GM23248 (cell line): ENCODE measurements at regions not wholly inside any gene's neighbourhood (a gene's known extent, or its start where the extent isn't known, plus 50 kb on each side); places are given as distances from the start of the nearest gene placed in this dataset.
A peak's percentile ranks its signal among the peaks of the same experiment; 100 is the strongest.

Experiments
- DNase-seq: peaks from one replicate; pipeline ENCODE4 v3.0.0-alpha.2; 2015
- H2AFZ ChIP-seq: fragments of 200-600 bp; sonication (generic); 2 replicates; pipeline ENCODE4 v1.6.1; 2016; ENCODE audit warnings: antibody characterized with exemption
- H3F3A ChIP-seq: fragments of 200-600 bp; sonication (generic); 2 replicates; pipeline ENCODE4 v1.6.1; 2016; ENCODE audit warnings: mild to moderate bottlenecking, antibody characterized with exemption, mixed run types; ENCODE audit not compliant: insufficient read depth
- H3K27ac ChIP-seq: fragments of 200-600 bp; sonication (generic); 2 replicates; pipeline ENCODE4 v1.5.1; 2016; ENCODE audit warnings: mild to moderate bottlenecking
- H3K27me3 ChIP-seq: fragments of 200-600 bp; sonication (generic); replicated peaks from 2 replicates; pipeline ENCODE4 v1.6.1; 2016; ENCODE audit warnings: mild to moderate bottlenecking; ENCODE audit not compliant: insufficient read depth
- H3K36me3 ChIP-seq: fragments of 200-600 bp; sonication (generic); 2 replicates; pipeline ENCODE4 v1.6.1; 2016; ENCODE audit warnings: low read depth, mild to moderate bottlenecking
- H3K4me1 ChIP-seq: fragments of 200-600 bp; sonication (generic); 2 replicates; pipeline ENCODE4 v1.6.1; 2016; ENCODE audit warnings: mild to moderate bottlenecking; ENCODE audit not compliant: insufficient read depth
- H3K4me2 ChIP-seq: fragments of 200-600 bp; sonication (generic); one replicate; pipeline ENCODE4 v1.6.1; 2016; ENCODE audit warnings: mild to moderate bottlenecking; ENCODE audit not compliant: unreplicated experiment
- H3K4me3 ChIP-seq: fragments of 200-600 bp; sonication (generic); 2 replicates; pipeline ENCODE4 v1.5.1; 2016; ENCODE audit warnings: mild to moderate bottlenecking
- H3K79me2 ChIP-seq: fragments of 200-600 bp; sonication (generic); 2 replicates; pipeline ENCODE4 v1.6.1; 2016; ENCODE audit warnings: mild to moderate bottlenecking; ENCODE audit not compliant: insufficient read depth
- H3K9ac ChIP-seq: fragments of 200-600 bp; sonication (generic); 2 replicates; pipeline ENCODE4 v1.6.1; 2016; ENCODE audit warnings: mild to moderate bottlenecking
- H3K9me2 ChIP-seq: fragments of 200-600 bp; sonication (generic); 2 replicates; pipeline ENCODE4 v1.6.1; 2016; ENCODE audit warnings: mixed run types, mild to moderate bottlenecking, moderate library complexity; ENCODE audit not compliant: insufficient read depth
- H3K9me3 ChIP-seq: fragments of 200-600 bp; sonication (generic); one replicate; pipeline ENCODE4 v1.6.1; 2017; ENCODE audit warnings: low read depth
- H4K20me1 ChIP-seq: fragments of 200-600 bp; sonication (generic); 2 replicates; pipeline ENCODE4 v1.6.0; 2016; ENCODE audit not compliant: insufficient read depth
- EZH2 ChIP-seq: fragments of 200-600 bp; sonication (generic); IDR thresholded peaks from 2 replicates; pipeline ENCODE4 v1.6.1; 2018; ENCODE audit warnings: antibody characterized with exemption, mild to moderate bottlenecking; ENCODE audit not compliant: insufficient read depth, poor library complexity, severe bottlenecking
- EZH2phosphoT487 ChIP-seq: fragments of 200-600 bp; sonication (generic); IDR thresholded peaks from 2 replicates; pipeline ENCODE4 v1.6.1; 2018; ENCODE audit warnings: antibody characterized with exemption, moderate library complexity, mild to moderate bottlenecking, low read depth; ENCODE audit not compliant: insufficient read depth
- WGBS, 2 experiments: methylation state at CpG; one replicate each; pipeline ENCODE4 v1.1.6; 2015 to 2017; ENCODE audit warnings: low lambda C conversion rate in 2 of 2, low coverage in 1 of 2; ENCODE audit errors: missing lambda C conversion rate in 2 of 2; 5-methylcytosine and 5-hydroxymethylcytosine counted together
- in situ Hi-C: fragments of 300-500 bp; cut with MboI; formaldehyde crosslinking; loops from 2 replicates; pipeline ENCODE4 v1.15.0; 2020

DNA sequence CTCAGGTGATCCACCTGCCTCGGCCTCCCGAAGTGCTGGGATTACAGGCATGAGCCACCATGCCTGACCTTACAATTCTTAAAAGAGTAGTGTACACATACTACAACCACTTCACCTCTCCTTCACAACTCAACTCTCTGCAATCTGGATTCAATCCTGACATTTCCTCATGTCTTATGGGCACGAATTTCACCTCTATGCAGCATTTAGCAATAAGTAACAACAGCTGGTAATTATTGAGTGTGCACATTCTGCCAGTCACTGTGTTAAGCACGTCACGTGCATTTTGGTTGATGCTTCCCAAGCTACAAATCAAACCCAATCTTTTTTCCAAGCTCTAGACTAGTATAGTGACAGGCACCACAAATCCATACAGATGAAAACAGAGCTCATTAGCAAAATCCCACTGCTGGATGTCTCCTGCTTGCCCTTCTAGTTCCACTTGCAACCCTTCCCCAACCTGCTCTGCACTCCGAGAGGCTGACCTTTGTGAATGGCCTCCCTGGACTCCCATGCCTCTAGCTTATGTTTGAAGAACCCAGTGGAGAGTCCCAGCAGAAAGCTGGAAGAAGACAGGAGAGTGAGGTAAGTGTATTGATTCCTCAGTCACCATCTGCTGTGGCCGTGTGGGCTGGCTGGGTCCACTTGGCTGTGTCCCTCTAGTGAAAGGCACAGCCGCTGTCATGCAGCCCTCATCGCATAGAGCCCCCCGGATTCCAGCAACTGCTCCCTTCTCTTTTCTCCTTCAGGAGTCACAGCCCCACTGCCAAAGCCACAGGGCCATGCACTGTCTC, 176.5 kb downstream of the MEX3B start:
- Histone ChIP-seq H3K9ac (no peak overlapping the region), H2AFZ (no peak overlapping the region), H3K36me3 (no peaks in the 10 kb centered on the region), H3F3A (no peaks in the 10 kb centered on the region), H3K9me3 (no peaks in the 10 kb centered on the region), H4K20me1 (no peaks in the 10 kb centered on the region), H3K4me3 (no peak overlapping the region), H3K4me2 (no peak overlapping the region), H3K4me1 (no peaks in the 10 kb centered on the region), H3K79me2 (no peaks in the 10 kb centered on the region), H3K9me2 (no peaks in the 10 kb centered on the region), H3K27me3 (no peaks in the 10 kb centered on the region), H3K27ac (no peak overlapping the region)
- no peak for DNase-seq
- in situ Hi-C loops = no loop called here
- 12% methylated on average over 10 of the region's 10 CpGs for WGBS, 2 experiments
- no peak for TF ChIP-seq EZH2phosphoT487
- no peak for TF ChIP-seq EZH2

DNA sequence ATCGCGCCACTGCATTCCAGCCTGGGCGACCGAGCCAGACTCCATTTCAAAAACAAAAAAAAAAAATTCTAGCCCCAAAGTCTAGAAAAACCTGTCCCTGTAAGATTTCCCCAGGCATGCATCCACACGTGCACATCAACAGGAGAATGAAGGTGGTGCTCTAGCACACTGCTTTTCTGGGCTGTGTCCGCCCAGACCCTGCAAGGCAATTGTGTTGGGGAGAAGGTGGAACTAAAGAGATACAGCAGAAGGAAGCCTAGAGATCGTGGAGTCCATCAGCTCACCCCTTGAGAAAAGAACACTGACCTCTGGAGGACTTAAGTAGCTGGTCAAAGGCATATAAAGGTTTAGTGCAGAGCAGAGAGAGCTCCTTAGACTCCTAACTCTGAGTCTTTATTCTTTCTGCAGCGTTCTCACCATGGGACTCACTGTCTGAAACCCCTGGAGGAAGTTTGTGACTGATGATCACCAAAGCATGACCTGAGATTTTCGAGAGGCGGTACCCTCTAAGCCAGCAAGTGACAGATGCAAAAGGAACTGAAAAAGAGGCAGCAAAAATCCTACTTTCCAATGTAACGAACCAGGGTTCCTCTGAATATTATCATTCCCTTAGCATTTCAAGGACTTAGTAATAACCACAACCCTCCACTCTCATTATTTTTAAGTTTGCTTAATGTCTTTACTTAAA, 179.8 kb downstream of the MEX3B start:
- Histone ChIP-seq H3K4me2 (no peak overlapping the region), H3K4me1 (no peaks in the 10 kb centered on the region), H3K36me3 (no peaks in the 10 kb centered on the region), H3K79me2 (no peaks in the 10 kb centered on the region), H3K27me3 (no peaks in the 10 kb centered on the region), H3K27ac (no peak overlapping the region), H3K9me2 (no peaks in the 10 kb centered on the region), H3K4me3 (no peak overlapping the region), H3F3A (no peaks in the 10 kb centered on the region), H3K9me3 (no peaks in the 10 kb centered on the region), H4K20me1 (no peaks in the 10 kb centered on the region), H2AFZ (no peak overlapping the region), H3K9ac (no peak overlapping the region)
- 49 to 55% methylated on average over 9 to 11 of the region's 11 CpGs for WGBS, 2 experiments
- no peak for DNase-seq
- in situ Hi-C loops = no loop called here
- no peak for TF ChIP-seq EZH2phosphoT487
- TF ChIP-seq EZH2 = no peak

DNA sequence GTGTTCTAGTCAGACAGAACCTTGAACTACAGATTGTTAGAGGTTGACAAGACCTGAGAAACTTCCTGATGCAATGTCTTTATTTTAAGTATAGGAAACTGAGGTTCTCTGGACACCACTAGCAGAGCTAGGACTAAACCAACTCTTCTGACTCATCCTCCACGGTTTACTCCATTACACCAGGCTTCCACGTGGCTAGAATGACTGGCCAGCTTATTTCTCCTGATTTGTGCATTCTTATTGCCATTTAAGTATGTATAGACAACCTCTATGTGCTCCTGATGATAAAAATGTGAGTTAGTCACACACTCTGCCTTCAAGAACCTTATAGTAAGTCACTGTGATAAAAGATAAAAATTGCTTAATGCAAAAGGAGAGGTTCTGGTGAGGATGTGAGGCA, 182.7 kb downstream of the MEX3B start:
- no peaks in the 10 kb centered on the region for H3K9me2 ChIP-seq
- no peak overlapping the region for H3K27ac ChIP-seq
- H3K36me3 ChIP-seq = no peaks in the 10 kb centered on the region
- TF ChIP-seq EZH2phosphoT487 (no peak), EZH2 (no peak)
- peak; percentile 40 for DNase-seq
- no peak overlapping the region for H3K4me3 ChIP-seq
- no peaks in the 10 kb centered on the region for H3K9me3 ChIP-seq
- no peak overlapping the region for H2AFZ ChIP-seq
- no peaks in the 10 kb centered on the region for H3F3A ChIP-seq
- no peak overlapping the region for H3K9ac ChIP-seq
- in situ Hi-C loops = no loop called here
- no peak overlapping the region for H3K4me2 ChIP-seq
- H3K27me3 ChIP-seq = no peaks in the 10 kb centered on the region
- WGBS, 2 experiments = 3 to 4% methylated on average over 2 of the region's 2 CpGs
- no peaks in the 10 kb centered on the region for H4K20me1 ChIP-seq
- H3K79me2 ChIP-seq = no peaks in the 10 kb centered on the region
- no peaks in the 10 kb centered on the region for H3K4me1 ChIP-seq

DNA sequence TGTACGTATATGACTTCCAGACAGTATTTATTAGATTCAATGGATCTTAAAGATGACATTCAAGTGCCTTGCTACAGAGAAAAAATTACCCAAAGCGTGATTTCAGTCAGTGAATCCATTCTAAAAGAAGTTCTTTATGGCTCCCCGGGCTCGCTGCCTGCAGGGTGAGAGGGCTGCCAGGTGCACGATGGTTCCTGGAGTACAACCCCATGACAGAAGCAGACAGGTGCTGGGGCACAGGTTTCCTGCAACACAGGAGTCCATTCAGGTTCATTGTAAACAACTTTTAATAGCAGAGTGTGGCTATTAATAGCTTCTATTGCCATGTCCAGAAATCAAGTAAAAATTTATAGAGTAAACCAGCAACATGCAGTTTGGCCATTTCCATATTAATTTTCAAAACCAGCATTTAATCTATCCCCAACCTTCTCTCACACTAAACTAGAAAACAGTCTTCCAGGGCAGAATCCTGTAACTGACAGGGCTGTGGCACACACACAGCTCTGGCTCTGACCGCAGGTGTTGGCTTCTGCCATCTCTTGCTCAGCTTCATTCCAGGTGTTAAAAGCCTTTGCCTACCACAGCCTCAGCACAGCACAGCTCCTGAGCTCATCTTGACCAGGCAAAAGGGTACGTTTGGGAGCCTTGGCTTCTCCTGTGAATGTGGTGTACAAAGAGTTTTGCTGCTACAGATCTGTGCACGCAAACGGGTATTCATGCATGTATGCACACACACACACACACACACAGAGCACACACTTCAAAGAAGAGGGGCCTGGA, 185.9 kb downstream of the MEX3B start:
- in situ Hi-C loops = no loop called here
- DNase-seq = no peak

More for the DNA sequence above, 185.9 kb downstream of the MEX3B start:
- H3K9me2 ChIP-seq = no peaks in the 10 kb centered on the region
- TF ChIP-seq EZH2phosphoT487 (no peak), EZH2 (no peak)
- no peak overlapping the region for H2AFZ ChIP-seq
- H4K20me1 ChIP-seq = no peaks in the 10 kb centered on the region
- H3K36me3 ChIP-seq = no peaks in the 10 kb centered on the region
- H3K9ac ChIP-seq = no peak overlapping the region
- no peaks in the 10 kb centered on the region for H3K4me1 ChIP-seq
- H3K4me2 ChIP-seq = no peak overlapping the region
- no peak overlapping the region for H3K4me3 ChIP-seq
- no peak overlapping the region for H3K27ac ChIP-seq
- no peaks in the 10 kb centered on the region for H3K79me2 ChIP-seq
- H3F3A ChIP-seq = no peaks in the 10 kb centered on the region
- WGBS, 2 experiments = 50 to 56% methylated on average over 9 of the region's 9 CpGs
- no peaks in the 10 kb centered on the region for H3K9me3 ChIP-seq
- H3K27me3 ChIP-seq = no peaks in the 10 kb centered on the region
